Heart right ventricle (tissue), 16 donors: ENCODE measurements at regions not wholly inside any gene's neighbourhood (a gene's known extent, or its start where the extent isn't known, plus 50 kb on each side); places are given as distances from the start of the nearest gene placed in this dataset.

Source experiments
- ATAC-seq, 8 donors: fragments of 200-7000 bp; cut with Tn5 transposase; one replicate each; pipeline ENCODE4 v1.9.1; 2020; ENCODE audit warnings: mild to moderate bottlenecking in 8 of 8, moderate library complexity in 8 of 8, moderate number of reproducible peaks in 1 of 8
- DNase-seq, 2 donors: peaks; one replicate each; pipeline ENCODE4 v3.0.0-alpha.2; 2020
- H3K27ac ChIP-seq, 10 donors: fragments of 200-600 bp; sonication (generic) in 2 of 10; one replicate each; pipeline versions ENCODE4 v1.5.0 to v1.8.0; 2020 to 2022; ENCODE audit warnings: mild to moderate bottlenecking in 3 of 10
- H3K27me3 ChIP-seq, 7 donors: fragments of 200-600 bp; one replicate each; pipeline ENCODE4 v1.8.0; 2021 to 2022; ENCODE audit warnings: mild to moderate bottlenecking in 2 of 7
- H3K36me3 ChIP-seq, 9 donors: fragments of 200-600 bp; sonication (generic) in 1 of 9; one replicate each; pipeline versions ENCODE4 v1.5.0 to v1.8.0; 2020 to 2022; ENCODE audit warnings: mild to moderate bottlenecking in 2 of 9
- H3K4me1 ChIP-seq, 9 donors: fragments of 200-600 bp; sonication (generic) in 1 of 9; one replicate each; pipeline versions ENCODE4 v1.5.0 to v1.8.0; 2020 to 2022; ENCODE audit warnings: mild to moderate bottlenecking in 4 of 9
- H3K4me3 ChIP-seq, 10 donors: fragments of 200-600 bp; sonication (generic) in 2 of 10; one replicate each; pipeline versions ENCODE4 v1.5.0 to v1.8.0; 2020 to 2022; ENCODE audit warnings: mild to moderate bottlenecking in 7 of 10, moderate library complexity in 2 of 10
- H3K9me3 ChIP-seq, 11 donors: fragments of 200-600 bp in 10 of 11; sonication (generic) in 2 of 11; one replicate each; pipeline versions ENCODE4 v1.5.0 to v1.8.0; 2013 to 2022; ENCODE audit warnings: mild to moderate bottlenecking in 2 of 11, control low read depth in 1 of 11, moderate library complexity in 1 of 11
- WGBS, 2 donors: extraction: QIAGEN DNeasy Blood & Tissue Kit; methylation state at CpG; one replicate each; pipeline ENCODE4 v1.1.7; 2013; ENCODE audit warnings: inconsistent platforms in 1 of 2; 5-methylcytosine and 5-hydroxymethylcytosine counted together
- intact Hi-C, 10 donors: fragments of 100-400 bp; cut with DNase I; formaldehyde crosslinking; loops; one replicate each; pipeline versions ENCODE4 v1.11.1 to v1.14.2; 2022
- TF ChIP-seq, protein P1 (sequence below), 9 donors: fragments of 200-600 bp; sonication (generic) in 2 of 9; IDR thresholded peaks; one replicate each; pipeline versions ENCODE4 v1.5.0 to v1.8.0; 2021 to 2022; ENCODE audit warnings: antibody characterized with exemption in 9 of 9, mild to moderate bottlenecking in 5 of 9, moderate library complexity in 1 of 9
- donor health status: Arrhythmogenic right ventricular cardiomyopathy.
- donor health status: ischemic (EF 13 %, LVEDD 7.1; RV severe dilation, severe dysfunction).
- donor health status: healthy with polysubstance abuse.
- donor health status: DM: no; HTN: yes; CAD: no.
- donor health status: DM: no; HTN: no; CAD: no.
- donor health status: ischemic (EF 25% LVEDD 6.9; RV normal size, moderate dysfunction).
- donor health status: ischemic (EF 25% LVEDD 5.7; RV mildly dilated, moderate dysfunction).
- donor health status: healthy.
- donor health status: DM: yes; HTN: yes; CAD: no.
- donor health status: Ischemic cardiomyopathy.
- donor health status: ischemic (EF 35%, LVEDD 5.7; RV mildly dilated, moderate dysfunction).
- donor health status: nonischemic (EF 11% LVEDD 7.7; RV severe dilation, severe dysfunction).
- donor health status: DM: yes; HTN: yes; CAD: no.
- donor health status: PGD.
- donor health status: ischemic (EF 29% LVEDD 5.4; RV normal size, mild dysfunction).
- donor health status: nonischemic (EF 23%, LVEDD 6.1; RV moderate dilation, normal function).

DNA sequence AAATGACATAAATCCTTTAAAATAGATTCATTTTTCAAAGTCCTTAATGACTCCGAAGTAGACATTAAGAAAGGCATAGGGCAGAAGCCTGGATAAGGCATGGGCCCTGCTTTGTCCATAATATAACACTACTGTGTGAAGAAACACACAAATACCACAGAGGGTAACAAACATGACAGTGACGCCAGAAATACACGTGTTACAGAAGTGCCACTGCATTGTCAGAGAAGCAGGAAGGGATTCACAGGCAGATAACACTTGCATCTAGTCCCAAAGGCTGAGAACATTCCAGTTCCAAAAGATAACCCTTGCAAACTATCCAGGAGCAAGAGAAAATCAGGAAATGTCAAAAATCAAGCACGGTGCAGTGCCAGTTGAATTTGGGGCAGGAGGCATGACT lies 633.2 kb downstream of the LIG4 start:
- intact Hi-C loops: no loop called here
- TF ChIP-seq, protein P1, sequence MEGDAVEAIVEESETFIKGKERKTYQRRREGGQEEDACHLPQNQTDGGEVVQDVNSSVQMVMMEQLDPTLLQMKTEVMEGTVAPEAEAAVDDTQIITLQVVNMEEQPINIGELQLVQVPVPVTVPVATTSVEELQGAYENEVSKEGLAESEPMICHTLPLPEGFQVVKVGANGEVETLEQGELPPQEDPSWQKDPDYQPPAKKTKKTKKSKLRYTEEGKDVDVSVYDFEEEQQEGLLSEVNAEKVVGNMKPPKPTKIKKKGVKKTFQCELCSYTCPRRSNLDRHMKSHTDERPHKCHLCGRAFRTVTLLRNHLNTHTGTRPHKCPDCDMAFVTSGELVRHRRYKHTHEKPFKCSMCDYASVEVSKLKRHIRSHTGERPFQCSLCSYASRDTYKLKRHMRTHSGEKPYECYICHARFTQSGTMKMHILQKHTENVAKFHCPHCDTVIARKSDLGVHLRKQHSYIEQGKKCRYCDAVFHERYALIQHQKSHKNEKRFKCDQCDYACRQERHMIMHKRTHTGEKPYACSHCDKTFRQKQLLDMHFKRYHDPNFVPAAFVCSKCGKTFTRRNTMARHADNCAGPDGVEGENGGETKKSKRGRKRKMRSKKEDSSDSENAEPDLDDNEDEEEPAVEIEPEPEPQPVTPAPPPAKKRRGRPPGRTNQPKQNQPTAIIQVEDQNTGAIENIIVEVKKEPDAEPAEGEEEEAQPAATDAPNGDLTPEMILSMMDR (IDR thresholded peaks at IDR 0.05): no peak
- ATAC-seq: no peak

DNA sequence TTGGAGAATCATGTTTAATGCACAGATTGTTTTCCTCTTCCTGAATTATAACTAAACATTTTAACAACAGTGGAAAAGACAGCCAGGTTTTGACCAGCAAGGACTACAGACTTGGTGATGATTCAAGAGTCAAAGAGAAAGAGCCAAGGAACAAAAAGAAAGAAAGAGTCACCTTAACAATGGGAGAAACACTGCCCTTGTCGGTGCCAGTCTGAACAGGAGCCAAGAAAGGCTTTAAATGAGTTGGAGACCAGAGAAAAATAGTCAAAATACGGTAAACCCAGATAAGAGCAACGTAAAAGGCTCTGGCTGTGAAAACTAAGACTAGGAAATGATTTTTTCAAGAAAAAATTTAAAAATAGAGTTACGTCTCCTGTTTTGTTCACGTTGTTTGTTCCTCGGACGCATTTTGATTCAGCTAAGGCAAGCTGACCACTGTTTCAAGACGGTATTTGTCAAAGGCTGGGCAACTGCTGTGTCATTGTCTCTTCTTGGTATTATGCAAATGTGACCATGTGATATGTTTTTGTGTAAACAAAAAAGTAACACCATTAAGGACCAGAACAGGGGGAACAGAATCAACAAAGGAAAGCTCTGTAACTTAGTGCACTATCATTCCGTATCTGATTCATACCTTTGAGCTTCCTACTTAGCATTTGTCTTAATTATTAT lies 634.5 kb downstream of the LIG4 start:
- WGBS, 2 donors: 66 to 72% methylated on average over 9 of the region's 9 CpGs
- H3K27ac ChIP-seq: no peak overlapping the region
- ATAC-seq (no peak), DNase-seq (no peak)
- H3K4me3 ChIP-seq: no peak overlapping the region
- TF ChIP-seq, protein P1 (IDR thresholded peaks at IDR 0.05): no peak
- H3K4me1 ChIP-seq: no peaks in the 10 kb centered on the region
- H3K36me3 ChIP-seq: no peaks in the 10 kb centered on the region
- peaks cover 0 to 3% (median 0%) of the 10 kb centered on the region in 11 donors for H3K9me3 ChIP-seq
- intact Hi-C loops: no loop called here
- H3K27me3 ChIP-seq: no peaks in the 10 kb centered on the region

More for the DNA sequence above, 633.2 kb downstream of the LIG4 start:
- H3K4me1 ChIP-seq: no peaks in the 10 kb centered on the region
- 49 to 53% methylated on average over 4 of the region's 4 CpGs for whole genome bisulfite sequencing, 2 donors
- no peak overlapping the region for H3K27ac ChIP-seq
- no peaks in the 10 kb centered on the region for H3K27me3 ChIP-seq
- no peak overlapping the region for H3K4me3 ChIP-seq
- no peaks in the 10 kb centered on the region for H3K36me3 ChIP-seq
- H3K9me3 ChIP-seq: peaks cover 0 to 3% (median 0%) of the 10 kb centered on the region in 11 donors
- DNase-seq: no peak

DNA sequence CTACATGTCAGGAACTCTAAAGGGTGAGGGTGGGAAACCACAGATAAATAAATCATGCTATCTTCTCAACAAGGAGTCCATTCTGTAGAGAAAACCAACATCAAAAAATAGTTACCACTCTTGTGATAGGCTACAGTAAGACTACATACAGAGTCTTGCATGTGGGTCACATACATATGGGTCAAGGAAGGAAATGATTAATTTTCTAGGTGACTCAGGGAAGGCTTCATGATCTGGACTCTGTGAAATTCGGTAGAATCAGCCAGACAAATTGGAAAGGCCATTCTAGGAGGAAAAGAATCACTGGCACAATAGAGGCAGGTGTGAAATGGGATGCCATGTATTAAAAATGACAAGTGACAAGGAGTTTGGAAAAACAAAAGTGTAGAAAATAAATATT lies 638.9 kb downstream of the LIG4 start:
- intact Hi-C loops: no loop called here
- Histone ChIP-seq H3K4me1 (no peaks in the 10 kb centered on the region), H3K4me3 (no peak overlapping the region), H3K9me3 (peaks cover 0 to 3% (median 0%) of the 10 kb centered on the region in 11 donors), H3K27me3 (peaks cover 0 to 2% (median 0%) of the 10 kb centered on the region in 7 donors), H3K27ac (no peak overlapping the region), H3K36me3 (no peaks in the 10 kb centered on the region)
- TF ChIP-seq, protein P1 (IDR thresholded peaks at IDR 0.05): no peak
- WGBS, 2 donors: 54 to 55% methylated on average over 1 of the region's 1 CpG
- ATAC-seq: no peak
- no peak for DNase-seq

DNA sequence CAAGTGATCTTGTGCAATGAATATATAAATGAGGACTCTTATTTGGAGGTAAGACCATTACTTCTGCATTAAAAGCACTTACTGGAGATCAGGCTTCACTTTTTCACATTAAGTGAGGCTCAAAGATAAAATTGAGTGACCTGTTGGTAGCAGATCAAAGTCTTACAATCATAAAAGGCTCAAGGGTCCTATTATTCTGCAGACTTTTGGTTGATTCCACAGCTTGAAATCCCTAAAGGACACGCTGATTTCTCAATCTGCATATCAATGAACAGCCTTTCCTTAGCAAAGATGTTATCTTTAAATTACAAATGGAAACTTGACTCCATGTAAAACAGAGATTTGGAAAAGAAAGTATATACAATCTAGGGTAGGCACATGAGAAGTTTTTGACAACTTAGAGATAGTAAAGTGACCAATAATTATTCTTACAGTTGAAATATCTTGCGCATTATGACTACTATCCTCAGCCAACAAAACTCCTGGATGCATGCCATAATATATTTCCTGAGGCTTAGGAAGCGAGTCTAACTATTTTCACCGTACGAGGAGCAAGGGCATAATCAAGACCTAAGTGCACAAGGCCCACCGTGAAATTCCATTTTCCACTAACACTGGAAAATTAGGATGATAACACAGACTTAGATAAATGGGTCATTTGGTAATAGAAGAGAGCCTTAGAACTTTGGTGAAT lies 640.7 kb downstream of the LIG4 start:
- 48 to 56% methylated on average over 6 of the region's 6 CpGs for WGBS, 2 donors
- Histone ChIP-seq H3K4me1 (no peaks in the 10 kb centered on the region), H3K9me3 (peaks cover 0 to 3% (median 0%) of the 10 kb centered on the region in 11 donors), H3K4me3 (no peak overlapping the region), H3K27me3 (peaks cover 0 to 7% (median 0%) of the 10 kb centered on the region in 7 donors), H3K36me3 (no peaks in the 10 kb centered on the region), H3K27ac (no peak overlapping the region)
- TF ChIP-seq, protein P1 (IDR thresholded peaks at IDR 0.05): no peak
- no peak for ATAC-seq
- intact Hi-C loops: no loop called here
- DNase-seq: no peak
